ENCODE measurements at regions not wholly inside any gene's neighbourhood (a gene's known extent, or its start where the extent isn't known, plus 50 kb on each side); places are given as distances from the start of the nearest gene placed in this dataset.

GRCh38 chr2:223433461-223433860, 168.7 kb downstream of the SCG2 start:
- TF ChIP-seq CTCF (IDR thresholded peaks at IDR 0.05 in 4 of 5, conservative IDR thresholded peaks at IDR 0.05 in 1 of 5) (no peak), POLR2A (IDR thresholded peaks at IDR 0.05) (no peak)

Measured in gastrocnemius medialis (tissue), 4 donors.